ENCODE measurements at regions not wholly inside any gene's neighbourhood (a gene's known extent, or its start where the extent isn't known, plus 50 kb on each side); places are given as distances from the start of the nearest gene placed in this dataset.

DNA sequence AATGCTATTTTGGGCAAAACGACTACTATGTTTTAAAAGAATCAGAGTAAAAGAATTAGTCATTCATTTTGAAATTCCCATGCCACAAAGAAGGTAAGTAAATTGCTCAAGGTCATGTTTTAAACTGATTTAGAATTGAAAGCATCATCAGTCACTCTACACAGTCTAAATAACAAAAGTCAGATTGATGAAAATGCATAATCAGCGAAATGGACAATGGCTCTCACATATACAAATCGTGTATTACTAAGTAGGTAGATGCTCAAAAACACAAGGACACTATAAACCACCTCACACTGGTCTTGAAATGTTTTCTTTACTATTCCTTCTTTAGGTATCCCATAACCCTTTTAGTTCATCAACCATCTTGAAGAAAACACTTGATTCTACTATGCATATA lies 135.4 kb downstream of the OPN5 start:
- TF ChIP-seq, protein P1, sequence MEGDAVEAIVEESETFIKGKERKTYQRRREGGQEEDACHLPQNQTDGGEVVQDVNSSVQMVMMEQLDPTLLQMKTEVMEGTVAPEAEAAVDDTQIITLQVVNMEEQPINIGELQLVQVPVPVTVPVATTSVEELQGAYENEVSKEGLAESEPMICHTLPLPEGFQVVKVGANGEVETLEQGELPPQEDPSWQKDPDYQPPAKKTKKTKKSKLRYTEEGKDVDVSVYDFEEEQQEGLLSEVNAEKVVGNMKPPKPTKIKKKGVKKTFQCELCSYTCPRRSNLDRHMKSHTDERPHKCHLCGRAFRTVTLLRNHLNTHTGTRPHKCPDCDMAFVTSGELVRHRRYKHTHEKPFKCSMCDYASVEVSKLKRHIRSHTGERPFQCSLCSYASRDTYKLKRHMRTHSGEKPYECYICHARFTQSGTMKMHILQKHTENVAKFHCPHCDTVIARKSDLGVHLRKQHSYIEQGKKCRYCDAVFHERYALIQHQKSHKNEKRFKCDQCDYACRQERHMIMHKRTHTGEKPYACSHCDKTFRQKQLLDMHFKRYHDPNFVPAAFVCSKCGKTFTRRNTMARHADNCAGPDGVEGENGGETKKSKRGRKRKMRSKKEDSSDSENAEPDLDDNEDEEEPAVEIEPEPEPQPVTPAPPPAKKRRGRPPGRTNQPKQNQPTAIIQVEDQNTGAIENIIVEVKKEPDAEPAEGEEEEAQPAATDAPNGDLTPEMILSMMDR (IDR thresholded peaks at IDR 0.05; ENCODE audit: low read depth, low read length), result no peak
- TF ChIP-seq EZH2phosphoT487 (IDR thresholded peaks at IDR 0.05; ENCODE audit: low read depth), result no peak

All from OCI-LY3 (cell line).